HS-27A (cell line): ENCODE measurements at regions not wholly inside any gene's neighbourhood (a gene's known extent, or its start where the extent isn't known, plus 50 kb on each side); places are given as distances from the start of the nearest gene placed in this dataset.
"Not testable (repeated sequence)": the region's sequence is repeated elsewhere in the genome, so short reads cannot be mapped to it uniquely, and the experiment has no call there.

Experiments used
- DNase-seq: peaks from one replicate; pipeline ENCODE4 v3.0.0-alpha.2; 2012; ENCODE audit warnings: low read depth, missing footprints

DNA sequence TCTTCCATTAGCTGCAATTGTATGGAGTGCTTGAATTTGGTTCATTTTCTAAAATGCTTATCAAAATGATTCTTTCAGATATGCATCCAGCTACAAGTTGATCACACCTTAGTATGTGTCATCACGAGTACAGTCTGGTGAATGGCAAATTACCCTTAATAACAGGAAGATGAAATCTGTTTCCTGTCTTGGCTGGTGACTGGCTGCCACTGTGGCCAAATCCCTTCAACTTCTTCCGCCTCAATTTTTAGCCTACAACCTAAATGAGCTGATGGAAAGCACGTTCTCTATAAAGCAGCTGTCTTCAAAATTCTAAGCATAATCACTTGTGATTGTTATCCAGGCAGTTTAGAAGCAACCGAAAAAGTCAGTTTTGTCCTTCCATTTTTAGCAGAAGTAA lies 387.1 kb upstream of the NECTIN3 start:
- no peak for DNase-seq

DNA sequence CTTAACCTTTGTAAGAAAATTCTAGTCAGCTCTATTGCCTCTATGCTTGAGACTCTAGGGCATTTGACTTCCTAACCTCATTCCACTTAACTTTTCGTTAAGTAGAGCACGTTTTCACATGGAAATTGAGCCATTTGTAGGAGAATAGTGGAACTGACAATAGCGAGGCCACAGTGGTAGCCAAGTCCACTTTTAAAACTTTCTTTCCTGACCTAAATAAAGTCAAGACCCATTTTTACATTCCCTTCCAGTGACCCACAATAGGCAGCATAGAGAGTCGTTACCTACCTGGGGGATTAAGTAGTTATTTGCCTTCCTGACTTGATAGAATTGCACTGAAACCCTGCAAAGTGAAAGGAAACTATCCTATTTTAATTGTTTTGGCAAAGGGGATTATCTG lies 386.0 kb upstream of the NECTIN3 start:
- DNase-seq, result no peak

DNA sequence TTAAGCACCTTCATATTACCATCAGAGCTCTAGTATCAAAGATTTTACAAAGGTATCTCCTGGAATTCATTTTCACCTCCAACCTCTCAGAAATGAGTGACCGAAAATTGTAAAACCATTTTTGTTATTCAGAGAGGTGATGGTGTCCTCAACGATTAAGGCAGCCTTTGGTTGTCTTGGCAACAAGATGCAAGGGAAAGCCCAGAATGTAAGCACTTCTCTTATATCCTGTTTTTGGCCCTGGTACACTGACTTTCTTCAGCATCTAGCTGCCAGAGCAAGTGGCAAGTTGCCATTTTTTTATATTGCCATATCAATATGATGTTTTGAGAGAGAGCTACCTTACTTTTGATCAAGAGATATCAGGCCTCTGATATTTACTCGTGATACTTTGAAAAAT lies 384.9 kb upstream of the NECTIN3 start:
- no peak for DNase-seq

DNA sequence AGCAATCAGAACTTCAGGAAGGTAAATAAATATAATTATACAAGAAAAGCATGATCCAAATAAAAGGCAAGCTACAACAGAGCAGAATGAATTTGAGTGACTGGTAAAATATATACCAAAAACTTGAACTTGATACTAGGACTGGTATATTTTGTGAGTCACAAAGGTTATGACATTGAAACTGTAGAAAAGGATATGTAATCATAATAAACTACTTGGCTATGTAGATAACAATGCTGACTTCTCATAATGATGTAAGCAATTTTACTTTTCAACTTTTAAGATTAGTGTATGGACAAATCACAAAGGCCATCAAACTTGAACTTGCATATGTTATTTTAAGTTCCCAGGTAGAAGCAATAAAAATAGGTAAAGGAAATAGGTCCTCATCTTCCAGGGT lies 384.5 kb upstream of the NECTIN3 start:
- no peak for DNase-seq

DNA sequence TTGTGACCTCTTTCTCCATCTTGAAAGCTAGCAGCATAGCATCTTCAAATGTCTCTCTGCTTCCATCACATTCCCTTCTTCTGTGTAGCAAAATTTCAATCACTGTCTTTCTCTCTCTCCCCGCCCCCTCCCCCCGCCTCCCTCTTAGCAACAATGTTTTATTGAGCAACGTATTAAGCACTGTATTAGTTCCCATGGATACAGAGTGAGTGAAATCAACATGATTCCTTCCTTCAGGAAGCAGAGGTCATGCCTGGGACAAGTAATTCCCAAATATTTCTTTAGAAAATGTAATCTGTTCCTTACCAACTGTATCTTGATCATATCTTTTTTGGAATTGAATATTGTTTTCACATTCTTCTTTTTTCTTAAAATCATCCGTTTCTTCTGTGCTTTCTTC lies 373.7 kb upstream of the NECTIN3 start:
- no peak for DNase-seq

DNA sequence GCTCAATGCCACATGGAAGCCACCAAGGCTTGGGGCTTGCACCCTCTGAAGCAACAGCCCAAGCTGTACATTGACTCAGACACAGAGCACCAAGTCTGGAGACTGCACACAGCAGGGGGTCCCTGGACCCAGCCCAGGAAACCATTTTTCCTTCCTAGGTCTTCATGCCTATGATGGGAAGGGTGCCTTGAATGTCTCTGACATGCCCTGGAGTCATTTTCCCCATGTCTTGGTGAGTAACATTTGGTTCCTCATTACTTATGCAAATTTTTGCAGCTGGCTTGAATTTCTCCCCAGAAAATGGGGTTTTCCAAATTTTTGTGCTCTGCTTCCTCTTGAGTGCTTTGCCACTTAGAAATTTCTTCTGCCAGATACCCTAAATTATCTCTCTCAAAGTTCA lies 367.3 kb upstream of the NECTIN3 start:
- not testable (repeated sequence) for DNase-seq

DNA sequence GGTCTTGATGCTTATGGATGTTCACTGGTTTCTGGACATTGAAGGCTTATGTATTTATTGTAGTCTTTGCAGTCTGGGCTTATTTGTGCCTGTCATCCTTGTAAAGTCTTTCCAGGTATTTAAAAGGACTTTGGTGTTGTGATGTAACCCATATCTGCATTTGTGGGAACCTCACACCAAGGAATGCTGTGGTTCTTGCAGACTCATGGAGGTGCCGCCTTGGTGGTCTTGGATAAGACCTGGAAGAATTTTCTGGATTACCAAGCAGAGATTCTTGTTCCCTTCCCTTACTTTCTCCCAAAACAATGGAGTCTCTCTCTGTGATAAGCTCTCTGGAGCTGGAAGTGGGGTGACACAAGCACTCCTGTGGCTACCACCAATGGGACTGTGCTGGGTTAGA lies 363.5 kb upstream of the NECTIN3 start:
- DNase-seq, result no peak

DNA sequence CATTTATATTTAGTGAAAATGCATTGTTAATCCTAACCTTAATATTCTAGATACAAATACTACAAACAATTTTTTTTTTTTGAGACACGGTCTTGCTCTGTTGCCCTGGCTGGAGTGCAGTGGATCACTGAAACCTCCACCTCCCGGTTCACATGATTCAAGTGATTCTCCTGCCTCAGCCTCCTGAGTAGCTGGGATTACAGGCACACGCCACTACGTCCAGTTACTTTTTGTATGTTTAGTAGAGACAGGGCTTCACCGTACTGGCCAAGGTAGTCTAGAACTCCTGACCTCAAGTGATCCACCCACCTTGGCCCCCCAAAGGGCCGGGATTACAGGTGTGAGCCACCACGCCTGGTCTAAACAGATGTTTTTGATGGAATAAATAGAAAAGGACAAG lies 361.5 kb upstream of the NECTIN3 start:
- DNase-seq, result no peak

DNA sequence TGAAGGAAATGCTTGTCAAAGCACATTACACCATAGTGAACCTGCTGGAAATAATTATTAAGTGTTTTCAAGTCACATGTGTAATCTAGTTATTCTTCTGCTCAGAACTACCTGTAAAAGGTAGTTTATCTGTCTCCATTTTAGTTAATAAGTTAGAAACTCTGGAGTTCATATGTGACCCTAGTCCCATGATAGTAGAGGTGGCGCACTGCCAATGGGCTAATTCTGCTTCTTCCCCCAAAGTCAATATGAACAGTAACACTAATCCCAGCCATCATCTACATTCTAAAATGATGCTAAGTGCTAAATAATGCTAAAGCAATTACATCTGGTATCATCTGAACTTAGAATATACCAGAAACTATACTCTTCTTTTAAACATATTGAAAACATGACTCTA lies 361.0 kb upstream of the NECTIN3 start:
- DNase-seq, result no peak

DNA sequence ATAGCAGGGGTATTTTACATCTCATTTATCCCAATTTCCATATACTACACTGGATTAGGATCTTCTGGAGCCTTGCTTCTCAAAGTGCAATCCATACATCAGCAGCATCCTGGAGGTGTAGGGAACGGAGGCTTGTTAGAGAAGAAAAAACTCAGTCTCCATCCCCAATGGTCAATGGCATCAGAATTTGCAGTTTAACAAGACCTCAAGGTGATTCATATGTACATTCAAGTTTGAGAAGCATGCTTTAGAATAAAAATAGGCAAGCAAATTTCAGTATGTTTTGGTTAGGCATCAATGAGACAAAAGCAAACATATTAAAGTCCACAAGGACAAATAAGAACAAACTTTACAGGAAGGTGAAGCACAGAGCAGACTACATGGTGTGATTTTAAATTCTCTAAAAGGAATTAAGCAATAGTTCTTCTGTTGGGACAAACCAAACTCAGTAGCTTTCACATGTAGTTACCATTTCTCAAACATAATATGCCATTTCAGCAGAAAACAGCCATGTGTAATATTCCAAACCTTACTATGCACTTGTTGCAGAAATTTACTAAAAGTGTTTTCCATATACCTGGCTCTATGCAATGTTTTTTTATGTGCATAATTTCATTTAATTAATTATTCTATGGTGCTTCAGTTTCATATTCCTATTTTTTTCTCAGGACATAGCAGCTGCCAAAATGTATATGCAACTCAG lies 360.3 kb upstream of the NECTIN3 start:
- DNase-seq, result no peak

DNA sequence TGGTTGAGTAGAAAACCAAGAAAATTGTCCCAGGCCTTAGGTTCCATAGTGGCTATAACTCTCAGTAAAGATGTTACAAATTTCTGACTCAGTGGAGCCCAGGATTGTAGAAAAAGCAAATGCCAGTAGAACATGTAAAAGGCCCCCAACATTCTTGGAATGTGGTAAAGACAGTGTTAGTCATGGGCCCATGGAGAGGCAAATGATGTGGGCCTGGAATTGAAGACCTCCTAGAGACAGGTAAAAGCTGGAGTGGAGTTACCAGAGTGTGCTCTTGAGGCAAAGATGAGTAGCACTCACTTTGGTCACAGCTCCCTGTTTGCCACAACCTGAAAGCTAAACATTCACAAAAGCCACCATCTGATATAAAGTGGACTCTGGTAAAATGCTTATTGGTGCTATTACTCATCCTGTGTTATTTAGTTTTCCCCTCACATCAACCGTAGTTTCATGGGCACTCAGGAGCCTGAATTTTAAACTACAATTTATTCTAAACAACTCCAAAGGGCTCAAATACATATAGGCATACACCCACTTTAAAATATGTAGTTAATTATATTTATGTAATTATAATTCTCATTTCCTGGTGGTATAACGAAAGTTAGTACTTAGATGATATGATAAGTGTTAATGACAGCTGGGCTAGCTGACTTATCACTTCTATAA lies 359.6 kb upstream of the NECTIN3 start:
- DNase-seq, result no peak

DNA sequence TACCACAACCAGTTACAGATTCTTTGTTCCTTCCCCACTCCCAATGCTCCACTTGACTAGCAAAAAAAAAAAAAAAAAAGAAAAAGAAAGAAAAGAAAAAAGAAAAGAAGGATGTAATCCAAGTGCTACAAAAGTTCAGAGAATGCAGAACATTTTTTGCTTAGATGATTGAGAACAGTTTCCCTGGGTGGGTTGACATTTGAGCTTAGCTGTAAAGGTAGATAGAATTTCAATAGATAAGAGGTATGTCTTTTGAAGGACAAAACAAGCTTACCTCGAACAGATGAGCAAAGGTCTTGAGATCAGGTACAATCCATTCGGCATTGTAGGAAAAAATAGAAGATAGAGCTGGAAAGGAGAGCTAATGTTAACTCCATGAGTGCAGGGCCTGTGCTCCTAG lies 344.6 kb upstream of the NECTIN3 start:
- no peak for DNase-seq

DNA sequence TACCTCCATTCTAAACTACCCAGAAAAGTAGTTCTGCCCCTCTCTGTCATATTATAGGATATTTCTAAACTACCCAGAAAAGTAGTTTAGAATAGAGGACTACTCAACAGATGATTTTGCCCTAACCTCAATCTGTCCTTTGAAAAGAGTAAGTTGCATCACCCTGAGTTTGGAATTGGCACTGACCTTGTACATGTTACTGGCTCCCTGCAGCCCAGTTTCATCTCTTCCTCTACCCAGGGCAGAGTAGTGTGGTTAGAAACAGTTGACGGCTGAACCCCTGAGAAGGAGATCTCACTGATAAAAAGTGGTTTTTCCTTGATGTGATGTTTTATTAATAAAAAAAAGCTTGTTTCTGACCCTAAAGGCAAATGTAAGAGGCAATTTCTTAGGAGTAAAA lies 340.5 kb upstream of the NECTIN3 start:
- DNase-seq, result no peak

DNA sequence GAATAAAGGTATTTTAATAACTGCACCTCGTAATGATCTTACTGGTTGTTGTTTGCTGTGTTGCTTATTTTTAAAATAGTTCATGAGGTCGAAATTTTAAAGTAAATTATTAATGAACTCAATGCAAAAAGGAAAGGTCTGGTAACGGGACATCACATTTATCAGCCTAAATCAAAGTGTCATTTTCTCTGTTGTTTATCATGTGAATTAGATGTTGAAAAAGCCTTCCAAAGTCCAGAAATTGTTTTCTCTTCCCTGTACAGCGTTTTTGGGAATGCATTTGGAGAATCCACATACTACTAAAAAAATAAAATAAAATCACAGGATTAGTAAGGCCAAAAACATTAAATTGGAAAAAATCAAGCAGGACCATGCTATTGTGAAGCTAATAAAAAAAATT lies 339.2 kb upstream of the NECTIN3 start:
- DNase-seq, result no peak

DNA sequence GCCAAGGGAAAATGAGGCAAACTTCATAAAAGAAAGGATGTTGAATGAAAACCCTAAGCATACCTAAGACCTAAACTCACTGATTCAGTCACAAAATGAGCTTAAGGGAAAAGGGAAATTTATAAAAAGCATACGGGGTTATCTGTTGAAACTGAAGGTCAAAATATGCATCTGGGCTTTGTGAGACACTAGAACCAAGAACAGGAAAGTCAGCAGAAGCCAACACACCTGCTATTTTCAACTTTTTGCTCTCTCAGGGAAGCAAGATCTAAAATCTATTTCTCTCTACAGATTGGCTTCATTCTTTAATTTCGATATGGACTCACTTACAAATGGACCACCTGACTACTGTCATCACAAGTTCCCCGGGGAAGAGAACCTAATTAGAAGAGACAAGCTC lies 338.6 kb upstream of the NECTIN3 start:
- DNase-seq, result no peak

DNA sequence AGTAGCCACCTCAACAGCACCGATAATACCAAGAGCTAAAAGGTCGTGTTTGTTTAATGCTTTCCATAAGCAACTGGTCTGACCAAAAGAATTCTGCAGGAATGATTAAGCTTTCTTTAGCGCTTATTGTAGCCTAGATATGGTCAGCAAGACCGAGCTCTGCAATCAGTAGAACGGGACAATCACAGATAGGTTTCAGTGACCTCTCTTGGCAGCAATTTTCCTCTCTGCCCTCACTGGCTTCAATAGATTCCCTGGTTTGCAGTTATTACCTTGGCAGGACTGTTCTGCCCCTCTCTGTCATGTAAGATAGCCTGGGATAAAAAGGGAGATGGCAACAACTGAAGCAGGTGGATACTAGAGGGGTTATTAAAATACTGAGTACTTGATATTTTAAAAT lies 337.1 kb upstream of the NECTIN3 start:
- DNase-seq, result no peak

DNA sequence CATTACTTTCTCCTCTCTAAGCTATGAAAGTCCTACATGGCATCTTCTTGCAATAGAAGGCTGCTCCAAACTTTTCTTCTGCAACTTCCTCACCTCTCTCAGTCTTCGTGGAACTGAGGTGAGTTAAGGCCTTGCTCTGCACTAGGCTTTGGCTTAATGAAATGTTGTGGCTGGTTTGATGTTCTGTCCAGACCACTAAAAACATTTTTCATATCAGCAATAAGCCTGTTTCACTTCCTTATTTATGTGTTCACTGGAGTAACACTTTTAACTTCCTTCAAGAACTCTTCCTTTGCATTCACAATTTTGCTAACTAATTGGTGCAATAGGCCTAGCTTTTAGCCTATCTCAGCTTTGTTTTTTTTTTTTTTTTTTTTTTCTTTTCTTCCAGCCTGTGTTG lies 335.3 kb upstream of the NECTIN3 start:
- no peak for DNase-seq

DNA sequence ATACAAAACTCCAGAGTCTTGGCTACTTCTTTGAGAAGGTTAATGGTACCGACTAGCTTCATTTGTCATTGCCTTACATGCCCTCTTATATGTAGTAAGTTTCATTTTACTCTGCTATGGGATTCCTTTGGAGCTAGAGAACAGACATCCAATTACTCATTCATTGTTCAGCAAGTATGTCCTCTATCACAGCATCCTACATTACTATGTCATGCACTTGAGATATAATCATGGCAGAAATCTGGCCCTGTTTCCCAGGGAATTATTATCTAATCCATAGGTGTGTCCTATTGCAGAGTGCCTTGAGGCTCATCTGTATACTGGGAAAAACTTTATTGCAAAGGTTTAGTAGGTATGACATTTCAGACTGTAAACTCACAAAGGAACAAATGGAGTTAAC lies 333.1 kb upstream of the NECTIN3 start:
- no peak for DNase-seq

DNA sequence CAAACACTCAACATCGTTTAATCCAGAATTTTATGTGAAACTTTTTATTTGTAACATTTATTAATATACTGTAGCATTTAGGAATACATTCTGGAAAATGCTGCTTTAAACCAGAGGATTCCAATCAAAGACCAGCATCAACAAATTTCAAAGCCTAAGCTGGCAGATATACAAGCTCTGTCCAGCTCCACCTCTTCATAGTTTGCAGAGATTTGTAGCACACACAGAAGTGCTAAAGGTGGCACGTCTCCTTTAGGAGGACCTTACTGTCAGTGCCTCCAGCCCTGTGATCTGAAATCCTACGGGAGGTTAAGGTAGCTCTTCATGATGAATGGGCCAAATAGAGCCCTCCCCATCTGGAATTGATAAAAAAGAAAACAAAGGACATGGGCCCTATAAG lies 329.7 kb upstream of the NECTIN3 start:
- no peak for DNase-seq

DNA sequence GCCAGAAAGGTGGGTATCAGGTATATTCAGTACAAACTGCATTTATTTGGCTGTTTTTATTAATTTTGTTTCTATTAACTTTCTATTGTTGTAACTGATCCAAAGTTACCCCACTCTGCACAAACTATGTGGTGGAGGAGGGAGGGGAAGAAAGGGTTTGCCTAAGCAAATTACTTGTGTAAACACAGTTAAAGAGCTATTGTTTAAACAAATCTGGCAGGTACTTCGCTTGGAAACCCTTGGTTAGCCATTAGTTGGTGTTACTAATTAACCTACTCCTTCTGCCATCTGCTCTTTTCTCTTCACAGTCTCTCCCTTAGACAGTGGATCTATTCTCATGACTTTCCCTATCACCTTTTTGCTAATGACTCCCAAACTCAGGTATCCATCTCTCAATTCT lies 328.4 kb upstream of the NECTIN3 start:
- no peak for DNase-seq

DNA sequence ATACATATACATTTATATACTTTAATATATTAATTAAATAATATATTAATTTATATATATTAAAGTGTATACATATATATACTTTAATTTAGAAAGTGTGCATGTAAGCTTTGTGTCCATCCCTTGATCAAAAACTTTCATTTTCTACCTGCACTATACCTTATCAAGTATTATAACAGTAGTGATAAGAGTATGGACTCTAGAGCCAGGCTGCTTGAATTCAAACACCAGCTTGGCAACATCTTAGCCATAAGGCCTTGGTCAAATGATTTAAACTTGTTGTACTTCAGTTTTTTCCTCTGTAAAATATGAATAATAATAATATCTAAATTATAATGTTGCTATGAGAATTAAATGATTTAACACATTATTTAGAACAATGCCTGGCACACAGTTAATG lies 327.6 kb upstream of the NECTIN3 start:
- no peak for DNase-seq

DNA sequence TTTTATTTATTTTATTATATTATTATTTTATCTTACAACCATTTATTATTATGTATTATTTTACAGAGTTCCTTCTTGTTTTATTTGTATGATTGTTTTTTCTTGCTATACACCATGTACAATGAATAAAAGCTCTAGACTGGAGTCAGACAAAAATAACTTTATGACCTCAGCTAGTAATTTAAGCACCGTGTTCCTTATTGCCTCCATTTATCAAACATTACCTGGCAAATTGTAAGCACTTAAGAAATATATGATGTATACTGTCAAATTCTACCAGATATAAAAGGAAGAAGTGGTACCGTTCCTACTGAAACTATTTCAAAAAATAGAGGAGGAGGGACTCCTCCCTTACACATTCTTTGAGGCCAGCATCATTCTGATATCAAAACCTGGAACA lies 326.9 kb upstream of the NECTIN3 start:
- no peak for DNase-seq

DNA sequence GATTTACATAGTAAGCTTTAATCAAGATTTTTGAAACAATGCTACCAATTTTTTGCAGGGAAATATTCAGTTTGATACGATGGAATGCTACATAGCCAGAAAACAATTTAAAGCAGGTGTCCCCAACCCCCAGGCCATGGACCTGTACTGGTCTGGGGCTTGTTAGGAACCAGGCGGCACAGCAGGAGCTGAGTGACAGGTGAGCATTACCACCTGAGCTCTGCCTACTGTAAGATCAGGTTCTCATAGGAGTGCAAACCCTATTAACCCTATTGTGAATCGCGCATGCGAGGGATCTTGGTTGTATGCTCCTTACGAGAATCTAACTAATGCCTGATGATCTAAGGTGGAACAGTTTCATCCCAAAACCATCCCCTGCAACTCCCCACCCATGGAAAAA lies 322.6 kb upstream of the NECTIN3 start:
- DNase-seq, result no peak

DNA sequence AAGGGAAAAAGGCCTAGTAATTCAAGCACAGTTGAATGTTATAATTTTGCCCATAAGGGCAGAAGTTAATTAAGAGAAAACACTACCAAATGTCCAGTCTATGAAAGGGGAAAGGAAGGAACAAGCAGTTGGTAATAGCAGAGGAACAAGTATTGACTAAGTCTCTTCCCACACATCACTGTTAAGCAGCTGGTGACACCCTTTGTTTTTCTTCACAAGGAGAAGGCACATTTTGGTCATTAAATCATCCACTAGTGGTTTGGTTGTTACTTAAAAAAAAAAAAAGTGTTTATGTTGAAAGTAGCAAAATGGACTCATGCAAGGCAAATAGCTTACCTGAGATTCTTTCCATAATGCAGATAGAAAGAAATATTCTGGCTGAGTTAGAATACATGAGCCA lies 321.4 kb upstream of the NECTIN3 start:
- no peak for DNase-seq
